Lower leg skin (tissue), 4 donors: ENCODE measurements at regions not wholly inside any gene's neighbourhood (a gene's known extent, or its start where the extent isn't known, plus 50 kb on each side); places are given as distances from the start of the nearest gene placed in this dataset.
"Not testable (repeated sequence)": the region's sequence is repeated elsewhere in the genome, so short reads cannot be mapped to it uniquely, and the experiment has no call there.

Source experiments
- DNase-seq, 2 donors: peaks; one replicate each; pipeline ENCODE4 v3.0.0-alpha.2; 2019; ENCODE audit warnings: low spot score in 2 of 2
- H3K4me3 ChIP-seq: fragments of 200-600 bp; sonication (generic); 2 replicates; pipeline ENCODE4 v1.5.1; 2017; ENCODE audit warnings: mild to moderate bottlenecking, low read depth; ENCODE audit not compliant: poor library complexity, severe bottlenecking
- CTCF ChIP-seq, 3 donors: fragments of 450-650 bp; IDR thresholded peaks; one replicate each; pipeline ENCODE4 v1.5.1; 2016; ENCODE audit warnings: antibody characterized with exemption in 3 of 3, mild to moderate bottlenecking in 3 of 3, moderate library complexity in 2 of 3
- POLR2A ChIP-seq, 2 donors: fragments of 450-650 bp; IDR thresholded peaks; one replicate each; pipeline ENCODE4 v1.6.1; 2016 to 2017; ENCODE audit warnings: antibody characterized with exemption in 2 of 2, mild to moderate bottlenecking in 1 of 2, moderate library complexity in 1 of 2
- WGBS, 2 donors: methylation state at CpG; one replicate each; pipeline ENCODE4 v1.1.5; 2018; 5-methylcytosine and 5-hydroxymethylcytosine counted together
- intact Hi-C: fragments of 100-400 bp; cut with DNase I; formaldehyde crosslinking; loops from one replicate; pipeline ENCODE4 v1.15.0; 2023; ENCODE audit warnings: low total_unique reads

GRCh38 chr2:215790523-215791421, 222.6 kb downstream of the MREG start:
- TF ChIP-seq POLR2A (IDR thresholded peaks at IDR 0.05) (no peak), CTCF (IDR thresholded peaks at IDR 0.05) (no peak)
- H3K4me3 ChIP-seq: no peak overlapping the region
- 60 to 64% methylated on average over 6 of the region's 6 CpGs for WGBS, 2 donors
- no peak for DNase-seq
- intact Hi-C loops: no loop called here

GRCh38 chr2:215787565-215788178, 225.7 kb downstream of the MREG start:
- WGBS, 2 donors: 80 to 85% methylated on average over 7 of the region's 7 CpGs
- intact Hi-C loops: no loop called here
- no peak overlapping the region for H3K4me3 ChIP-seq
- TF ChIP-seq CTCF (IDR thresholded peaks at IDR 0.05) (no peak), POLR2A (IDR thresholded peaks at IDR 0.05) (no peak)
- no peak for DNase-seq

DNA sequence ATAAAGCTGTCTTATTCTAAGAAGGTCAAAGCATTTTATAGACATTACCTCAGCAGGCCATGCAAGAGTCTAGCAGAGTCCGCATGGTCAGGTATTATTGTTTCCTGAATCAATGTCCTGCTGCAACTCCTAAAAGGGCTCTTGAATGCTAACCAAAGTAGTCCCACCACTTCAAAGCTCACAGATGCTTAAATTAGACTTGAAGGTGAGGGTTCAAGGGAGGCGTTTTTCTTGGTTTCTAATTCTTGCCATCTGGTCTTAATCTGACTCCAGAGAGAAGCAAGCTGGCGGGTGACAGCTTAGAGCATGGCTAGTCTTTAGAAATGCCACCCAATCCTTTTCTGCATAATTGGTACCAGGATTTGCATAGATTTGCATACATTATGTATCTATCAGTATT, 226.3 kb downstream of the MREG start:
- DNase-seq: no peak
- no peak for TF ChIP-seq POLR2A (IDR thresholded peaks at IDR 0.05)
- TF ChIP-seq CTCF (IDR thresholded peaks at IDR 0.05): no peak
- no peak overlapping the region for H3K4me3 ChIP-seq
- intact Hi-C loops: no loop called here
- 78 to 89% methylated on average over 3 of the region's 3 CpGs for WGBS, 2 donors

- no peak for TF ChIP-seq CTCF (IDR thresholded peaks at IDR 0.05)
- no peak for TF ChIP-seq POLR2A (IDR thresholded peaks at IDR 0.05)
- no peak overlapping the region for H3K4me3 ChIP-seq
- no peak for DNase-seq
- intact Hi-C loops: no loop called here
- WGBS, 2 donors: 40 to 41% methylated on average over 3 of the region's 3 CpGs
Observed at GRCh38 chr2:215784371-215784783, 229.0 kb downstream of the MREG start.

DNA sequence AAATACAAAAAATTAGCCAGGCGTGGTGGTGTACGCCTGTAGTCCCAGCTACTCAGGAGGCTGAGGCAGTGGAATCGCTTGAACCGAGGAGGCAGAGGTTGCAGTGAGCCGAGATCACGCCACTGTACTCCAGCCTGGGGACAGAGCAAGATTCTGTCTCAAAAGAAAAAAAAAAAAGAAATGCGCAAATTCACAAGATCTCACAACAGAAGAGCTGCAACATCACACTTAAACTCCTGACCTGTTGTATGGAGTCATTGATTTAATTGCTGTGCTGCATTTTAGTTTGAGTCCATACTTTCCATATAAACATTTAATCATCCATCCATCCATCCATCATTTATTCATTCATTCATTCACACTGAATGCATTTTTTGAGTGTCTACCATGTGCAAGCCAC, 229.7 kb downstream of the MREG start:
- H3K4me3 ChIP-seq, intact Hi-C loops, DNase-seq: not testable (repeated sequence)
- WGBS, 2 donors: 92 to 96% methylated on average over 7 of the region's 7 CpGs

DNA sequence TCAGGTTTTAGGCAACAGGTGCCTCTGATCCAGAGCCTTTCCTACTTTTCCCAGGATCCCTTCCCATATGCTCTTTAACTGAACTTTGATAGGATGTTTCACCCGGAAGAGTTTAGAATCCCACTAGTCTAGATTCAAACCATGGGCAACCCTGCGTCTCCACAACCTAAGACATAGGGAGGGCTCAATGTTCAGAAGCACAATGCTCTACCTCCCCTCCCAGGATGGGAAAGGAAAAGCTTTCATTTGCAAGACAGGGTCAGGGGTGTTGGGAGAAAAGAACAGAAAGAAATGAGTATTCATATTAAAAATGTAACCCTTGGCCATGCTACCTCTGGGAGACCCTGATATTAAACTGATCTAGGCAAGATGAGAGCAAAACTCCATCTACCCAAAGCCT, 230.4 kb downstream of the MREG start:
- WGBS, 2 donors: 98 to 100% methylated on average over 2 of the region's 2 CpGs
- intact Hi-C loops: no loop called here
- H3K4me3 ChIP-seq: no peak overlapping the region
- no peak for DNase-seq
- no peak for TF ChIP-seq CTCF (IDR thresholded peaks at IDR 0.05)
- no peak for TF ChIP-seq POLR2A (IDR thresholded peaks at IDR 0.05)
